GM18873 (cell line): ENCODE measurements at regions not wholly inside any gene's neighbourhood (a gene's known extent, or its start where the extent isn't known, plus 50 kb on each side); places are given as distances from the start of the nearest gene placed in this dataset.
"Not testable (repeated sequence)": the region's sequence is repeated elsewhere in the genome, so short reads cannot be mapped to it uniquely, and the experiment has no call there.

Experiments used
- ATAC-seq: cut with Tn5 transposase; IDR thresholded peaks from one replicate; pipeline ENCODE4 v1.9.1; 2021; ENCODE audit warnings: mild to moderate bottlenecking, moderate library complexity, moderate number of reproducible peaks; ENCODE audit not compliant: unreplicated experiment, low FRiP score

- ATAC-seq: no peak
Observed at GRCh38 chrX:121831601-121832000, 784.2 kb downstream of the GLUD2 start.

GRCh38 chrX:121832446-121832845, 785.0 kb downstream of the GLUD2 start:
- ATAC-seq: no peak

- ATAC-seq: no peak
Observed at GRCh38 chrX:121836000-121836399, 788.6 kb downstream of the GLUD2 start.

- no peak for ATAC-seq
Observed at GRCh38 chrX:121851033-121851432, 803.6 kb downstream of the GLUD2 start.

- ATAC-seq: no peak
Observed at GRCh38 chrX:121853762-121854613, 806.6 kb downstream of the GLUD2 start.

- no peak for ATAC-seq
Observed at GRCh38 chrX:121854614-121854911, 807.2 kb downstream of the GLUD2 start.

- ATAC-seq: no peak
Observed at GRCh38 chrX:121858867-121859647, 811.6 kb downstream of the GLUD2 start.

- no peak for ATAC-seq
Observed at GRCh38 chrX:121863976-121864375, 816.6 kb downstream of the GLUD2 start.

- no peak for ATAC-seq
Observed at GRCh38 chrX:121864561-121864960, 817.2 kb downstream of the GLUD2 start.

GRCh38 chrX:121869876-121870477, 822.6 kb downstream of the GLUD2 start:
- ATAC-seq: no peak

GRCh38 chrX:121871122-121871521, 823.7 kb downstream of the GLUD2 start:
- ATAC-seq: no peak

GRCh38 chrX:121876305-121876704, 828.9 kb downstream of the GLUD2 start:
- ATAC-seq: no peak

GRCh38 chrX:121877337-121877736, 829.9 kb downstream of the GLUD2 start:
- not testable (repeated sequence) for ATAC-seq

GRCh38 chrX:121886557-121886956, 839.1 kb downstream of the GLUD2 start:
- no peak for ATAC-seq

- no peak for ATAC-seq
Observed at GRCh38 chrX:121894756-121895155, 847.3 kb downstream of the GLUD2 start.

GRCh38 chrX:121902463-121902862, 855.1 kb downstream of the GLUD2 start:
- ATAC-seq: no peak

GRCh38 chrX:121903961-121904360, 856.6 kb downstream of the GLUD2 start:
- ATAC-seq: no peak

GRCh38 chrX:121921258-121921657, 873.8 kb downstream of the GLUD2 start:
- no peak for ATAC-seq

GRCh38 chrX:121931567-121931966, 884.2 kb downstream of the GLUD2 start:
- no peak for ATAC-seq

- ATAC-seq: no peak
Observed at GRCh38 chrX:121932688-121933087, 885.3 kb downstream of the GLUD2 start.

- ATAC-seq: no peak
Observed at GRCh38 chrX:121949041-121949760, 901.8 kb downstream of the GLUD2 start.
